Endothelial cell of umbilical vein (primary cell): ENCODE measurements at regions not wholly inside any gene's neighbourhood (a gene's known extent, or its start where the extent isn't known, plus 50 kb on each side); places are given as distances from the start of the nearest gene placed in this dataset.

Source experiments
- BruUV-seq: library from RNA; stranded (reverse); fragments of 400-500 nt; replicated peaks from 2 replicates; lab custom pipeline; 2021; lab: Mats Ljungman, UMichigan
- CTCF ChIA-PET: fragments of 300-600, 350-600 bp; sonication (Branson Sonifier 250); formaldehyde crosslinking; loops from one replicate; lab custom pipeline; 2021; ENCODE audit warnings: antibody characterized with exemption, inconsistent platforms; lab: Charles Lee
- POLR2A ChIA-PET: fragments of 300-600, 350-600 bp; sonication (Branson Sonifier 250); formaldehyde crosslinking; loops from one replicate; lab custom pipeline; 2021; ENCODE audit warnings: antibody characterized with exemption, inconsistent platforms; lab: Charles Lee
- DNase-seq: peaks from one replicate; pipeline ENCODE4 v3.0.0-alpha.2; 2011; ENCODE audit warnings: low read depth, low spot score
- FAIRE-seq: peaks from 2 replicates; lab custom pipeline; 2011; peaks lifted over from hg19 to GRCh38; lab: Jason Lieb, UNC
- H2AFZ ChIP-seq: 2 replicates; pipeline ENCODE4 v1.6.0; 2012; ENCODE audit warnings: low read depth, low read length, control low read depth, inconsistent platforms
- H3K27ac ChIP-seq: 2 replicates; pipeline ENCODE4 v1.5.1; 2011; ENCODE audit warnings: low read depth, mild to moderate bottlenecking, control low read depth, low read length, moderate library complexity; ENCODE audit not compliant: insufficient read depth
- H3K27me3 ChIP-seq, 2 experiments: 2 replicates each; pipeline versions ENCODE4 v1.6.0 to v1.6.1; 2011; ENCODE audit warnings: low read length in 2 of 2, mixed read lengths in 1 of 2; ENCODE audit not compliant: control insufficient read depth in 2 of 2, insufficient read depth in 2 of 2
- H3K36me3 ChIP-seq, 2 experiments: 2 replicates in 1 of 2; 3 replicates in 1 of 2; pipeline ENCODE4 v1.5.1; 2011; ENCODE audit warnings: low read length in 2 of 2, mild to moderate bottlenecking in 1 of 2, moderate library complexity in 1 of 2; ENCODE audit not compliant: control insufficient read depth in 2 of 2, insufficient read depth in 2 of 2; ENCODE audit errors: extremely low read depth in 1 of 2
- H3K4me1 ChIP-seq: 3 replicates; pipeline ENCODE4 v1.5.1; 2011; ENCODE audit warnings: mild to moderate bottlenecking, low read length; ENCODE audit not compliant: control insufficient read depth, insufficient read depth; ENCODE audit errors: extremely low read depth
- H3K4me2 ChIP-seq: 2 replicates; pipeline ENCODE4 v1.6.1; 2011; ENCODE audit warnings: low read length, control low read depth, mixed read lengths; ENCODE audit not compliant: insufficient read depth
- H3K4me3 ChIP-seq, 3 experiments: fragments of 200-600 bp in 1 of 3; sonication (generic), shearing (Covaris generic) in 1 of 3; replicated peaks in 1 of 3; 2 replicates each; pipeline ENCODE4 v1.5.1; 2011 to 2016; ENCODE audit warnings: control low read depth in 3 of 3, low read length in 3 of 3, mild to moderate bottlenecking in 2 of 3, inconsistent platforms in 1 of 3, low read depth in 1 of 3, moderate library complexity in 1 of 3; ENCODE audit not compliant: insufficient read depth in 1 of 3
- H3K79me2 ChIP-seq: 2 replicates; pipeline ENCODE4 v1.6.0; 2012; ENCODE audit warnings: low read length, inconsistent platforms; ENCODE audit not compliant: control insufficient read depth, insufficient read depth
- H3K9ac ChIP-seq: replicated peaks from 2 replicates; pipeline ENCODE3; 2011; ENCODE audit warnings: low read length, control low read depth; ENCODE audit not compliant: insufficient read depth; ENCODE audit errors: extremely low read depth
- H3K9me1 ChIP-seq: replicated peaks from 3 replicates; pipeline ENCODE4 v1.6.0; 2011; ENCODE audit warnings: mild to moderate bottlenecking, low read length; ENCODE audit not compliant: control insufficient read depth, insufficient read depth; ENCODE audit errors: extremely low read depth
- H3K9me3 ChIP-seq: replicated peaks from 2 replicates; pipeline ENCODE4 v1.5.1; 2012; ENCODE audit warnings: low read length, inconsistent platforms; ENCODE audit not compliant: control insufficient read depth, insufficient read depth
- H4K20me1 ChIP-seq: replicated peaks from 2 replicates; pipeline ENCODE3; 2011; ENCODE audit warnings: mild to moderate bottlenecking, low read length; ENCODE audit not compliant: control insufficient read depth, insufficient read depth; ENCODE audit errors: extremely low read depth
- EZH2 ChIP-seq: IDR thresholded peaks from 2 replicates; pipeline ENCODE4 v1.6.1; 2012; ENCODE audit warnings: borderline replicate concordance, low read depth, mild to moderate bottlenecking, moderate library complexity, low read length, inconsistent platforms; ENCODE audit not compliant: severe bottlenecking
- JUN ChIP-seq: IDR thresholded peaks from 2 replicates; pipeline ENCODE4 v1.6.1; 2011; ENCODE audit warnings: borderline replicate concordance, low read depth; ENCODE audit not compliant: insufficient read length, insufficient read depth
- POLR2A ChIP-seq: IDR thresholded peaks from 2 replicates; pipeline ENCODE4 v1.6.1; 2012; ENCODE audit warnings: low read depth, mild to moderate bottlenecking, control low read depth, low read length
- POLR2AphosphoS5 ChIP-seq: IDR thresholded peaks from 2 replicates; pipeline ENCODE4 v1.6.1; 2012; ENCODE audit warnings: low read depth, mild to moderate bottlenecking, control low read depth, low read length, moderate library complexity; ENCODE audit not compliant: insufficient read depth
- dilution Hi-C: fragments of 300-500 bp; cut with MboI; formaldehyde crosslinking; loops from one replicate; pipeline ENCODE4 v1.15.0; 2019; ENCODE audit warnings: low sequenced_read_pairs; ENCODE audit not compliant: extremely low pct_ligation_motif_present
- intact Hi-C: fragments of 100-400 bp; cut with micrococcal nuclease; formaldehyde crosslinking; loops from one replicate; pipeline ENCODE4 v1.10.0; 2022
- TF ChIP-seq, protein P1 (sequence below), 2 donors: IDR thresholded peaks; 1 replicate in 1 of 2; 2 replicates in 1 of 2; pipeline ENCODE4 v1.5.1; 2011; ENCODE audit warnings: low read length in 2 of 2, mild to moderate bottlenecking in 2 of 2, moderate library complexity in 2 of 2, control low read depth in 1 of 2, inconsistent platforms in 1 of 2, low read depth in 1 of 2; ENCODE audit not compliant: insufficient read depth in 1 of 2; ENCODE audit errors: extremely low read depth in 1 of 2

DNA sequence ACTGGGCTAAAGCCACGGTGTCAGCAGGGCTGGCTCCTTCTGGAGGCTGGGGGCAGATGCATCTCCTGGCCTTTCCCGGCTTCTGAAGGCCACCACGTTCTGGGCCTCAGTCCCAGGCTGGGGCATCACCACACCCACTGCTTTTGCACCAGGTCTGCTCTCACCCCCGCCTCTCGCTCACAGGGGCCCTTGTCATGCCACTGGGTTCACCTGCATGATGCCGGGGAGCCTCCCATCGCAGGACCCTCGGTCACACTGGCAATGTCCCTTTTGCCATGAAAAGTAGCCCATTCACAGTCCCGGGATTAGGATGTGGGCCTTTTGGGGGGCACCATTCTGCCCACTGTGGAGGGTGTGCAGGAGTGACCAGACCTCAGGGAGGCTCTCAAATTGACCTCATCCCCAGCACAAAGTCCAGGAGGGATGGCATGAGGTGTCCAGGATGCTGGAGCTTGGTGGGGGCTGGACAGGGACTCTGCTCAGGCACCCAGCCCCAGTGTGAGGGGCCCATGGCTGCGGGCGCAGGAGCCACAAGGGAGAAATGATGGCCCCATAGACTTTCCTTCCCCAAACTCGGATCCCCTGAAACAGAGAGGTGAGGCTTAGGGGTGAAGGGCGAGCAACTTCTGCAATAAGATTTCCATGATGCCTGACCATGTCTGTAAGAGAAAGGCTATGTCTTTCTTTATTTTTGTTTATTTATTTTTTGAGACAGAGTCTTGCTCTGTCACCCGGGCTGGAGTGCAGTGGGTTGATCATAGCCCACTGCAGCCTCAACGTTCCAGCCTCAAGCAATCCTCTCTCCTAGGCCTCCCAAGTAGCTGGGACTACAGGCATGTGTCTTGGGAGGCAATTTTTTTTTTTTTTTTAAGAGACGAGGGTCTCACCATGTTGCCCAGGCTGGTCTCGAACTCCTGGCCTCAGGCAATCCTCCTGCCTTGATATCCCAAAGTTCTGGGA lies 189.1 kb downstream of the GOLGA6L6 start:
- intact Hi-C loops (no loop called here), dilution Hi-C loops (no loop called here)
- no peak for TF ChIP-seq POLR2AphosphoS5
- no peak for TF ChIP-seq EZH2
- TF ChIP-seq POLR2A = no peak
- no peak for TF ChIP-seq JUN
- TF ChIP-seq, protein P1, sequence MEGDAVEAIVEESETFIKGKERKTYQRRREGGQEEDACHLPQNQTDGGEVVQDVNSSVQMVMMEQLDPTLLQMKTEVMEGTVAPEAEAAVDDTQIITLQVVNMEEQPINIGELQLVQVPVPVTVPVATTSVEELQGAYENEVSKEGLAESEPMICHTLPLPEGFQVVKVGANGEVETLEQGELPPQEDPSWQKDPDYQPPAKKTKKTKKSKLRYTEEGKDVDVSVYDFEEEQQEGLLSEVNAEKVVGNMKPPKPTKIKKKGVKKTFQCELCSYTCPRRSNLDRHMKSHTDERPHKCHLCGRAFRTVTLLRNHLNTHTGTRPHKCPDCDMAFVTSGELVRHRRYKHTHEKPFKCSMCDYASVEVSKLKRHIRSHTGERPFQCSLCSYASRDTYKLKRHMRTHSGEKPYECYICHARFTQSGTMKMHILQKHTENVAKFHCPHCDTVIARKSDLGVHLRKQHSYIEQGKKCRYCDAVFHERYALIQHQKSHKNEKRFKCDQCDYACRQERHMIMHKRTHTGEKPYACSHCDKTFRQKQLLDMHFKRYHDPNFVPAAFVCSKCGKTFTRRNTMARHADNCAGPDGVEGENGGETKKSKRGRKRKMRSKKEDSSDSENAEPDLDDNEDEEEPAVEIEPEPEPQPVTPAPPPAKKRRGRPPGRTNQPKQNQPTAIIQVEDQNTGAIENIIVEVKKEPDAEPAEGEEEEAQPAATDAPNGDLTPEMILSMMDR (IDR thresholded peaks at IDR 0.05; ENCODE audit: extremely low read depth in 1 of 2, insufficient read depth in 1 of 2, low read depth in 1 of 2, low read length in 2 of 2) = no peak
- no peaks in the 10 kb centered on the region for H3K27me3 ChIP-seq
- no peaks in the 10 kb centered on the region for H3K9me1 ChIP-seq
- no peak overlapping the region for H3K9ac ChIP-seq
- no peaks in the 10 kb centered on the region for H4K20me1 ChIP-seq
- no peak for FAIRE-seq
- no peaks in the 10 kb centered on the region for H3K4me1 ChIP-seq
- ChIA-PET CTCF (no interaction called here), POLR2A (no interaction called here)
- DNase-seq = no peak
- H3K9me3 ChIP-seq = peaks cover 56% of the 10 kb centered on the region
- H3K4me2 ChIP-seq = no peak overlapping the region
- no TSS peak for BruUV-seq
- no peaks in the 10 kb centered on the region for H3K79me2 ChIP-seq
- no peak overlapping the region for H2AFZ ChIP-seq
- no peak overlapping the region for H3K4me3 ChIP-seq
- H3K27ac ChIP-seq = no peak overlapping the region
- H3K36me3 ChIP-seq = no peaks in the 10 kb centered on the region
